Heart right ventricle (tissue), 16 donors: ENCODE measurements at regions not wholly inside any gene's neighbourhood (a gene's known extent, or its start where the extent isn't known, plus 50 kb on each side); places are given as distances from the start of the nearest gene placed in this dataset.

Experiments used
- ATAC-seq, 8 donors: fragments of 200-7000 bp; cut with Tn5 transposase; one replicate each; pipeline ENCODE4 v1.9.1; 2020; ENCODE audit warnings: mild to moderate bottlenecking in 8 of 8, moderate library complexity in 8 of 8, moderate number of reproducible peaks in 1 of 8
- DNase-seq, 2 donors: peaks; one replicate each; pipeline ENCODE4 v3.0.0-alpha.2; 2020
- H3K27ac ChIP-seq, 10 donors: fragments of 200-600 bp; sonication (generic) in 2 of 10; one replicate each; pipeline versions ENCODE4 v1.5.0 to v1.8.0; 2020 to 2022; ENCODE audit warnings: mild to moderate bottlenecking in 3 of 10
- H3K27me3 ChIP-seq, 7 donors: fragments of 200-600 bp; one replicate each; pipeline ENCODE4 v1.8.0; 2021 to 2022; ENCODE audit warnings: mild to moderate bottlenecking in 2 of 7
- H3K36me3 ChIP-seq, 9 donors: fragments of 200-600 bp; sonication (generic) in 1 of 9; one replicate each; pipeline versions ENCODE4 v1.5.0 to v1.8.0; 2020 to 2022; ENCODE audit warnings: mild to moderate bottlenecking in 2 of 9
- H3K4me1 ChIP-seq, 9 donors: fragments of 200-600 bp; sonication (generic) in 1 of 9; one replicate each; pipeline versions ENCODE4 v1.5.0 to v1.8.0; 2020 to 2022; ENCODE audit warnings: mild to moderate bottlenecking in 4 of 9
- H3K4me3 ChIP-seq, 10 donors: fragments of 200-600 bp; sonication (generic) in 2 of 10; one replicate each; pipeline versions ENCODE4 v1.5.0 to v1.8.0; 2020 to 2022; ENCODE audit warnings: mild to moderate bottlenecking in 7 of 10, moderate library complexity in 2 of 10
- H3K9me3 ChIP-seq, 11 donors: fragments of 200-600 bp in 10 of 11; sonication (generic) in 2 of 11; one replicate each; pipeline versions ENCODE4 v1.5.0 to v1.8.0; 2013 to 2022; ENCODE audit warnings: mild to moderate bottlenecking in 2 of 11, control low read depth in 1 of 11, moderate library complexity in 1 of 11
- CTCF ChIP-seq, 9 donors: fragments of 200-600 bp; sonication (generic) in 2 of 9; IDR thresholded peaks; one replicate each; pipeline versions ENCODE4 v1.5.0 to v1.8.0; 2021 to 2022; ENCODE audit warnings: antibody characterized with exemption in 9 of 9, mild to moderate bottlenecking in 5 of 9, moderate library complexity in 1 of 9
- WGBS, 2 donors: extraction: QIAGEN DNeasy Blood & Tissue Kit; methylation state at CpG; one replicate each; pipeline ENCODE4 v1.1.7; 2013; ENCODE audit warnings: inconsistent platforms in 1 of 2; 5-methylcytosine and 5-hydroxymethylcytosine counted together
- intact Hi-C, 10 donors: fragments of 100-400 bp; cut with DNase I; formaldehyde crosslinking; loops; one replicate each; pipeline versions ENCODE4 v1.11.1 to v1.14.2; 2022
- donor health status: Arrhythmogenic right ventricular cardiomyopathy.
- donor health status: ischemic (EF 13 %, LVEDD 7.1; RV severe dilation, severe dysfunction).
- donor health status: healthy with polysubstance abuse.
- donor health status: DM: no; HTN: yes; CAD: no.
- donor health status: DM: no; HTN: no; CAD: no.
- donor health status: ischemic (EF 25% LVEDD 6.9; RV normal size, moderate dysfunction).
- donor health status: ischemic (EF 25% LVEDD 5.7; RV mildly dilated, moderate dysfunction).
- donor health status: healthy.
- donor health status: DM: yes; HTN: yes; CAD: no.
- donor health status: Ischemic cardiomyopathy.
- donor health status: ischemic (EF 35%, LVEDD 5.7; RV mildly dilated, moderate dysfunction).
- donor health status: nonischemic (EF 11% LVEDD 7.7; RV severe dilation, severe dysfunction).
- donor health status: DM: yes; HTN: yes; CAD: no.
- donor health status: PGD.
- donor health status: ischemic (EF 29% LVEDD 5.4; RV normal size, mild dysfunction).
- donor health status: nonischemic (EF 23%, LVEDD 6.1; RV moderate dilation, normal function).

- H3K27ac ChIP-seq, result no peak overlapping the region
- H3K4me3 ChIP-seq, result no peak overlapping the region
- no peaks in the 10 kb centered on the region for H3K9me3 ChIP-seq
- H3K27me3 ChIP-seq, result peaks cover 0 to 12% (median 7%) of the 10 kb centered on the region in 7 donors
- WGBS, 2 donors, result 35 to 38% methylated on average over 3 of the region's 3 CpGs
- no peaks in the 10 kb centered on the region for H3K36me3 ChIP-seq
- no peak for TF ChIP-seq CTCF (IDR thresholded peaks at IDR 0.05)
- DNase-seq (no peak), ATAC-seq (no peak)
- no peaks in the 10 kb centered on the region for H3K4me1 ChIP-seq
- intact Hi-C loops, result no loop called here
Measured at GRCh38 chr16:48047720-48048119, 108.1 kb downstream of the ABCC12 start.

GRCh38 chr16:48047241-48047640 is 108.6 kb downstream of the ABCC12 start:
- H3K27me3 ChIP-seq, result peaks cover 0 to 12% (median 7%) of the 10 kb centered on the region in 7 donors
- H3K36me3 ChIP-seq, result no peaks in the 10 kb centered on the region
- H3K27ac ChIP-seq, result no peak overlapping the region
- 72 to 80% methylated on average over 3 of the region's 3 CpGs for WGBS, 2 donors
- TF ChIP-seq CTCF (IDR thresholded peaks at IDR 0.05), result no peak
- intact Hi-C loops, result no loop called here
- no peaks in the 10 kb centered on the region for H3K9me3 ChIP-seq
- ATAC-seq (no peak), DNase-seq (no peak)
- H3K4me3 ChIP-seq, result no peak overlapping the region
- H3K4me1 ChIP-seq, result no peaks in the 10 kb centered on the region

DNA sequence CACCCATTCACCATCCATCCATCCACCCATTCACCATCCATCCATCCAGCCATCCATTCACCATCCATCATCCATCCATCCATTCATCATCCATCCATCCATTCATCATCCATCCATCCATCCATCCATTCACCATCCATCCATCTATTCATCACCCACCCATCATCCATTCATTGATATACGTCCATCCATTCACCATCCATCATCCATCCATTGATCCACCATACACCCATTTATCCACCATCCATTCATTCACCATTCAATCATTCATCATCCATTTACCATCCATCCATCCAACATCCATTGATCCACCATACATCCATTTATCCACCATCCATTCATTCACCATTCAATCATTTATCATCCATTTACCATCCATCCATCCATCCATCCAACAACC is 111.7 kb downstream of the ABCC12 start:
- ATAC-seq, result no peak
- 84 to 93% methylated on average over 1 of the region's 1 CpG for WGBS, 2 donors
- Histone ChIP-seq H3K36me3 (no peaks in the 10 kb centered on the region), H3K4me3 (no peak overlapping the region), H3K4me1 (no peaks in the 10 kb centered on the region), H3K27ac (no peak overlapping the region), H3K9me3 (no peaks in the 10 kb centered on the region), H3K27me3 (peaks cover 0 to 12% (median 7%) of the 10 kb centered on the region in 7 donors)
- no peak for DNase-seq
- no peak for TF ChIP-seq CTCF (IDR thresholded peaks at IDR 0.05)
- intact Hi-C loops, result no loop called here

- no peak for DNase-seq
- TF ChIP-seq CTCF (IDR thresholded peaks at IDR 0.05), result no peak
- Histone ChIP-seq H3K4me3 (no peak overlapping the region), H3K27me3 (peaks cover 0 to 8% (median 5%) of the 10 kb centered on the region in 7 donors), H3K36me3 (no peaks in the 10 kb centered on the region), H3K9me3 (no peaks in the 10 kb centered on the region), H3K4me1 (no peaks in the 10 kb centered on the region), H3K27ac (no peak overlapping the region)
- no peak for ATAC-seq
- 46 to 50% methylated on average over 10 of the region's 10 CpGs for WGBS, 2 donors
- intact Hi-C loops, result no loop called here
Measured at GRCh38 chr16:48041981-48042421, 113.8 kb downstream of the ABCC12 start.
